ENCODE measurements at regions not wholly inside any gene's neighbourhood (a gene's known extent, or its start where the extent isn't known, plus 50 kb on each side); places are given as distances from the start of the nearest gene placed in this dataset.

DNA sequence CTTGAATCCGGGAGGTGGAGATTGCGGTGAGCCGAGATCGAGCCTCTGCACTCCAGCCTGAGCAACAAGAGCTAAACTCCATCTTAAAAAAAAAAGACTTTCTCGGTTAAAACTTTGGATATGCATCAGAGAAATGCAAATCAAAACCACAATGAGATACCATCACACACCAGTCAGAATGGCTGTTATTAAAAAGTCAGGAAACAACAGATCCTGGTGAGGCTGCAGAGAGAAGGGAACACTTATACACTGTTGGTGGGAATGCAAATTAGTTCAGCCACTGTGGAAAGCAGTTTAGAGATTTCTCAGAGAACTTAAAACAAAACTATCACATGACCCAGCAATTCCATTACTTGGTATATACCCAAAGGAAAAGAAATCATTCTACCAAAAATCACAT is 619.4 kb upstream of the KIRREL3 start:
- no peak for DNase-seq (ENCODE audit: low read depth)
- H3K4me3 ChIP-seq (ENCODE audit: low read depth, low read length): no peak overlapping the region
- TF ChIP-seq, protein P1, sequence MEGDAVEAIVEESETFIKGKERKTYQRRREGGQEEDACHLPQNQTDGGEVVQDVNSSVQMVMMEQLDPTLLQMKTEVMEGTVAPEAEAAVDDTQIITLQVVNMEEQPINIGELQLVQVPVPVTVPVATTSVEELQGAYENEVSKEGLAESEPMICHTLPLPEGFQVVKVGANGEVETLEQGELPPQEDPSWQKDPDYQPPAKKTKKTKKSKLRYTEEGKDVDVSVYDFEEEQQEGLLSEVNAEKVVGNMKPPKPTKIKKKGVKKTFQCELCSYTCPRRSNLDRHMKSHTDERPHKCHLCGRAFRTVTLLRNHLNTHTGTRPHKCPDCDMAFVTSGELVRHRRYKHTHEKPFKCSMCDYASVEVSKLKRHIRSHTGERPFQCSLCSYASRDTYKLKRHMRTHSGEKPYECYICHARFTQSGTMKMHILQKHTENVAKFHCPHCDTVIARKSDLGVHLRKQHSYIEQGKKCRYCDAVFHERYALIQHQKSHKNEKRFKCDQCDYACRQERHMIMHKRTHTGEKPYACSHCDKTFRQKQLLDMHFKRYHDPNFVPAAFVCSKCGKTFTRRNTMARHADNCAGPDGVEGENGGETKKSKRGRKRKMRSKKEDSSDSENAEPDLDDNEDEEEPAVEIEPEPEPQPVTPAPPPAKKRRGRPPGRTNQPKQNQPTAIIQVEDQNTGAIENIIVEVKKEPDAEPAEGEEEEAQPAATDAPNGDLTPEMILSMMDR (IDR thresholded peaks at IDR 0.05; ENCODE audit: low read depth, low read length, missing control alignments): no peak

DNA sequence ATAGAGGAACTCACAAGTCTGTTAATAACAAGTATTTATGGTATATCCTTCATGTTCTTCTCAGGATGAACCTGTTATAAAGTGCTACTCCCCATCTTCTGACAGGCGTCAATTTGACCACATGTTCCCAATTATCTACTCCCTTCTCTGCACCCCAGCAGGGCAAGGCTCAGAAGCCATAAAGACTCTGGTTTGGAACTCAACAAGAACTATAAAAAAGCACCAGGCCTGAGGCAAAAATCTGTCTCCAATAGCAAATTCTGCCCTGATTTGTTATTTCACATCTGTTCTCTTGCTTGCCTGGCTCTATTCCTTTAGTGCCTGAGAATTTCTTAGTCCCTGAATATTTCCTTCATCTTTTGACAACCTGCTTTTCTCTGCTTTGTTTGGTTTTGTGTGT is 618.2 kb upstream of the KIRREL3 start:
- TF ChIP-seq, protein P1 (IDR thresholded peaks at IDR 0.05; ENCODE audit: low read depth, low read length, missing control alignments): no peak
- no peak overlapping the region for H3K4me3 ChIP-seq (ENCODE audit: low read depth, low read length)
- DNase-seq (ENCODE audit: low read depth): no peak

DNA sequence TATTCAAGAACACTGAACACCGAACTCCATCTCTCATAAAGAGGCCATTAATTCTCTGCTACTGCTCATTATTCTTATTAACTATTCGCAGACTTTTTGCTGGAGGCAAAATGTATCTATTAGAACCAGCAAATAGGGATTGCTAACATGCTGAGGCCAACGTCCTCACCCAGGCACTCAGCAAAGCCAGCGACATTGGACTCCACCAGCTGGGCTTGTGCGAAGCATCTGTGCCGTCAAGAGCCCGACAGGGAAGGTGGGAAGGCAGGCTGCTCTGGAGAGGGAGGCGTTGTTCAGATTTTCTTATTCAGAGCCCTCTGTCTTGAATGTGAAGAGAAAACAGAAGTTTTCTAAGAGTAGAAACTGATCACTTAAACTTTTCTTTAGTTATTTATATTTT is 615.6 kb upstream of the KIRREL3 start:
- TF ChIP-seq, protein P1 (IDR thresholded peaks at IDR 0.05; ENCODE audit: low read depth, low read length, missing control alignments): no peak
- no peak for DNase-seq (ENCODE audit: low read depth)

DNA sequence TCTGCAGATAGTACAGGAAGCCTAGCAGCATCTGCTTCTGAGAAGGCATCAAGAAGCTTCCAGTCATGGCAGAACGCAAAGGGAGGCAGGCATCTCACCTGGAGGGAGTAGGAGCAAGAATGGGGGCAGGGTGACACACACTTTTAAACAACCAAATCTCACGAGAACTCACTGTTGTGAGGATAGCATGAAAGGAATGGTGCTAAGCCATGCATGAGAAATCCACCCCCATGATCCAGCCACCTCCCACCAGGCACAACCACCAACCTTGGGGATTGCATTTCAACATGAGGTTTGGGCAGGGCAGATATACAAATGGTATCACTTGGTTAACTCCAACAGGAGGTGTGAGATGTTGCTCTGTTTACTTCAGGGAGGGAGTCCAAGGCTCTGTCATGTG is 612.0 kb upstream of the KIRREL3 start:
- TF ChIP-seq, protein P1 (IDR thresholded peaks at IDR 0.05; ENCODE audit: low read depth, low read length, missing control alignments): no peak
- DNase-seq (ENCODE audit: low read depth): no peak
- H3K4me3 ChIP-seq (ENCODE audit: low read depth, low read length): no peak overlapping the region

More for the DNA sequence above, 615.6 kb upstream of the KIRREL3 start:
- no peak overlapping the region for H3K4me3 ChIP-seq (ENCODE audit: low read depth, low read length)

DNA sequence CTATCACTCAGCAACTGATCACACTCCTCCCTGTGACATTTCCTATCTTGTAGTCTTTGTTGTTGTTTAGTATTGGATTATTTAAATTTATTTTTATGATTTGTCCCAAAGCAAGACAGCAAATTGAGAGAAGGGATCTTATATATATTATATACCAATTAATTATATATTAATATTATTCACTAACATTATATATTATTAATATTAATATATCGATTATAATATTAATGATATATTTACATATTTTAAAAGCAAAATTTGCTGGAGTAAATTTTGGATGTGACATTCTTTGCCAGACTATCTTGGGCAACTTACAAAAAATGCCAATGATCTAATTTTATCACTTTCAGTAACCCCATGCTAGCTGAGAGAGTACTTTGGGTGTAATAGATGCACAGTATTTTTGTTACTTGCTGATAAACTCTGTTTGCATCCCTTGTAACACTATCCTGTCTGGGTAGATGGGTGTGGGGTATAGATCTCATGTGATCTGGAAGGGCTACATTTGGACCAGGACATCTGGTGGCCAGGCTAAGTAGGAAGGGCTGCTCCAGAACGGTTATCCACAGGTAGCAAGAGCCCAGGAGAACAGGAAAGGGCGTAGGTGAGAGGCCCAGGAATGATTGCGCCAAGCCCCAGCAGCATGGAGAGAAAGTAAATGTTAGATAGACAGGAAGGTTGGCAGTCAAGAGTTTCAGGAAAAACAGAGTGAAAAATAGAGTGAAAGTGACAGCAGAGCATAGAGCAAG is 608.6 kb upstream of the KIRREL3 start:
- no peak for DNase-seq (ENCODE audit: low read depth)
- H3K4me3 ChIP-seq (ENCODE audit: low read depth, low read length): no peak overlapping the region
- TF ChIP-seq, protein P1 (IDR thresholded peaks at IDR 0.05; ENCODE audit: low read depth, low read length, missing control alignments): no peak

DNA sequence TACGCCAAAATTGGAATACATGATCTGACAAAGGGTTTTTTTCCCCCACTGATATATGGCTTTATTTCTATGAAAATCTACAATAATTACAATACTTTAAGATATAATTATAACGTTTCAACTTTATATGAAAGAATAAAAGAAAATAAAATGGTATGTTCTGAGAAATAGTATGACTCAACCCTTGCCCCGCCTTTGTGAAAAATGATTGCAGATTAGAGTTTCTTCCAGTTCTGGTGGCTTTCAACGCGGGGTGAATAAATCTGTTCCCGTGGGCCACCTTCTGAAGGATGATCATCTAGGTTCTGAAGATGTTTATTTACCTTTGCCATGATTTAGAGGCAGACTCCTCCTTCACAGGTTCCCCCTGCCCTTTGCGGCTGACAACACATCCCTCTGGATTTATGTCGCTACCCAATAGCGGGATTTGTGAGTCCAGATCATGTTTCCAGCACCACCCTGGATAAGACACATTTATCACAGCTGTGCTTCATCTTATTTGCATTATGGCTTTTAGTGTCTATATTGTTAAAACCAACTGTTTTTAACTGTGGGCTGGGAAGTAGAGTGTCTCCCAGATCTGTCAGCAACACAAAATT is 607.0 kb upstream of the KIRREL3 start:
- no peak overlapping the region for H3K4me3 ChIP-seq (ENCODE audit: low read depth, low read length)
- TF ChIP-seq, protein P1 (IDR thresholded peaks at IDR 0.05; ENCODE audit: low read depth, low read length, missing control alignments): no peak
- DNase-seq (ENCODE audit: low read depth): no peak

DNA sequence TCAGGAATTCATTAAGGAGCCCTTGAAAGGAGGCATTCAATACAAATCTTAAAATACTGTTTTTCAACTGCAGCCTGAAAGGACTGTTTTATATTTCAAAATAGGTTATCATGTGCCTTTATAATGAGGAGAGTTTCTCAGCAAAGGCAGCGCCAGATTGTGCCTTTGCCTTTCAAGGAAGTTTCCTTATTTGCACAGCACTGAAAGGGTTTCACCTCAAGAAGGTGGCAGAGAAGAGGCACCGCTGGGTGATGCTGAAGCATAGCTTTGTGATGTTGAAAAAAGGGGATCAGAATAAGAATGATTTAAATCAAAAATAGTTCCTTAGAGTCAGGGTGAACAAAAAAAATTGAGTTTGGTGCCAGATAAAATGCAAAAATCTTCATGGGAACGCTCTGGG is 601.0 kb upstream of the KIRREL3 start:
- H3K4me3 ChIP-seq (ENCODE audit: low read depth, low read length): no peak overlapping the region
- DNase-seq (ENCODE audit: low read depth): no peak
- TF ChIP-seq, protein P1 (IDR thresholded peaks at IDR 0.05; ENCODE audit: low read depth, low read length, missing control alignments): no peak

Measured in GM12864 (cell line).